Ovary (tissue), 3 donors: ENCODE measurements at regions not wholly inside any gene's neighbourhood (a gene's known extent, or its start where the extent isn't known, plus 50 kb on each side); places are given as distances from the start of the nearest gene placed in this dataset.

ENCODE experiments used
- POLR2A ChIP-seq: fragments of 450-650 bp; IDR thresholded peaks from one replicate; pipeline ENCODE4 v1.6.1; 2017; ENCODE audit warnings: antibody characterized with exemption, mild to moderate bottlenecking, moderate library complexity
- TF ChIP-seq, protein P1 (sequence below), 3 donors: fragments of 450-650 bp in 2 of 3; fragments of 200-600 bp in 1 of 3; IDR thresholded peaks; one replicate each; pipeline versions ENCODE4 v1.5.1 to v1.8.0; 2016 to 2022; ENCODE audit warnings: antibody characterized with exemption in 3 of 3, mild to moderate bottlenecking in 1 of 3
- donor health status: DM: no; HTN: no; CAD: no.

DNA sequence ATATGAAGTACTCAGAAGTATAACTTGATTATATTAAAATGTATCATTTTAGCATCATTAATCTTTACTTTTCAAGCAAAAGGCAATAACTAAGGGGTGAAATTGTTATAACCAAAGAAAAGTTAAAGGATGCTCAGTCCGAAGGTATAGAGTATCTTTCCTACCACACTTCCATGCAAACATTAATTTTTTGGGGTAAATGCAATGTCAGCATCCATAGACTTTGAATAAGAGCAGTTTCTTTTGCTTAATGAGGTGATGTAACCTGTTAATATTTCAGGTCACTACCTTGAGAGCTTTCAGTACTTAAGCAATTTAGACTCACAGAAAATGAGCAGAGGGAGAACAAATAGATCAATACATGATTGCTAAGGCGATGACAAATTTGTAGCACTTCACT lies 1093.5 kb downstream of the PLA2G4A start:
- TF ChIP-seq, protein P1, sequence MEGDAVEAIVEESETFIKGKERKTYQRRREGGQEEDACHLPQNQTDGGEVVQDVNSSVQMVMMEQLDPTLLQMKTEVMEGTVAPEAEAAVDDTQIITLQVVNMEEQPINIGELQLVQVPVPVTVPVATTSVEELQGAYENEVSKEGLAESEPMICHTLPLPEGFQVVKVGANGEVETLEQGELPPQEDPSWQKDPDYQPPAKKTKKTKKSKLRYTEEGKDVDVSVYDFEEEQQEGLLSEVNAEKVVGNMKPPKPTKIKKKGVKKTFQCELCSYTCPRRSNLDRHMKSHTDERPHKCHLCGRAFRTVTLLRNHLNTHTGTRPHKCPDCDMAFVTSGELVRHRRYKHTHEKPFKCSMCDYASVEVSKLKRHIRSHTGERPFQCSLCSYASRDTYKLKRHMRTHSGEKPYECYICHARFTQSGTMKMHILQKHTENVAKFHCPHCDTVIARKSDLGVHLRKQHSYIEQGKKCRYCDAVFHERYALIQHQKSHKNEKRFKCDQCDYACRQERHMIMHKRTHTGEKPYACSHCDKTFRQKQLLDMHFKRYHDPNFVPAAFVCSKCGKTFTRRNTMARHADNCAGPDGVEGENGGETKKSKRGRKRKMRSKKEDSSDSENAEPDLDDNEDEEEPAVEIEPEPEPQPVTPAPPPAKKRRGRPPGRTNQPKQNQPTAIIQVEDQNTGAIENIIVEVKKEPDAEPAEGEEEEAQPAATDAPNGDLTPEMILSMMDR (IDR thresholded peaks at IDR 0.05) = no peak
- no peak for TF ChIP-seq POLR2A
